ENCODE measurements at regions not wholly inside any gene's neighbourhood (a gene's known extent, or its start where the extent isn't known, plus 50 kb on each side); places are given as distances from the start of the nearest gene placed in this dataset.

GRCh38 chr4:125020089-125021034, 294.4 kb upstream of the FAT4 start:
- TF ChIP-seq CTCF (IDR thresholded peaks at IDR 0.05): no peak
- H3K4me1 Mint-ChIP-seq: no peaks in the 10 kb centered on the region
- peaks cover 3% of the 10 kb centered on the region for H3K9me3 Mint-ChIP-seq
- POLR2A ChIA-PET: no interaction called here
- H3K36me3 Mint-ChIP-seq (ENCODE audit: low read depth): no peaks in the 10 kb centered on the region
- no peak for DNase-seq
- H3K27ac Mint-ChIP-seq: no peak overlapping the region
- no peaks in the 10 kb centered on the region for H3K27me3 Mint-ChIP-seq
- no peak for ATAC-seq (ENCODE audit: low read depth)
- CTCF ChIA-PET: no interaction called here
- intact Hi-C loops (cut with micrococcal nuclease): no loop called here
- H3K4me3 Mint-ChIP-seq: no peak overlapping the region

GRCh38 chr4:125016892-125017299, 297.9 kb upstream of the FAT4 start:
- Mint-ChIP-seq H3K27ac (no peak overlapping the region), H3K4me3 (no peak overlapping the region), H3K27me3 (no peaks in the 10 kb centered on the region), H3K4me1 (no peaks in the 10 kb centered on the region), H3K36me3 (ENCODE audit: low read depth) (no peaks in the 10 kb centered on the region), H3K9me3 (peaks cover 3% of the 10 kb centered on the region)
- ChIA-PET CTCF (no interaction called here), POLR2A (no interaction called here)
- ATAC-seq (ENCODE audit: low read depth) (no peak), DNase-seq (no peak)
- no peak for TF ChIP-seq CTCF (IDR thresholded peaks at IDR 0.05)
- intact Hi-C loops (cut with micrococcal nuclease): no loop called here

- Mint-ChIP-seq H3K4me1 (no peaks in the 10 kb centered on the region), H3K9me3 (peaks cover 3% of the 10 kb centered on the region), H3K4me3 (no peak overlapping the region), H3K27ac (no peak overlapping the region), H3K36me3 (ENCODE audit: low read depth) (no peaks in the 10 kb centered on the region), H3K27me3 (no peaks in the 10 kb centered on the region)
- ATAC-seq (ENCODE audit: low read depth) (no peak), DNase-seq (no peak)
- intact Hi-C loops (cut with micrococcal nuclease): no loop called here
- ChIA-PET CTCF (no interaction called here), POLR2A (no interaction called here)
- no peak for TF ChIP-seq CTCF (IDR thresholded peaks at IDR 0.05)
These were observed 300.9 kb upstream of the FAT4 start for GRCh38 chr4:125013891-125014290.

GRCh38 chr4:125011646-125012045, 299.1 kb upstream of the ANKRD50 start:
- ChIA-PET CTCF (no interaction called here), POLR2A (no interaction called here)
- Mint-ChIP-seq H3K27me3 (no peaks in the 10 kb centered on the region), H3K27ac (no peak overlapping the region), H3K4me1 (no peaks in the 10 kb centered on the region), H3K36me3 (ENCODE audit: low read depth) (no peaks in the 10 kb centered on the region), H3K4me3 (no peak overlapping the region), H3K9me3 (peaks cover 4% of the 10 kb centered on the region)
- TF ChIP-seq CTCF (IDR thresholded peaks at IDR 0.05): no peak
- no peak for DNase-seq
- no peak for ATAC-seq (ENCODE audit: low read depth)
- intact Hi-C loops (cut with micrococcal nuclease): no loop called here

- no peak overlapping the region for H3K4me3 Mint-ChIP-seq
- intact Hi-C loops (cut with micrococcal nuclease): no loop called here
- H3K36me3 Mint-ChIP-seq (ENCODE audit: low read depth): no peaks in the 10 kb centered on the region
- ATAC-seq (ENCODE audit: low read depth) (no peak), DNase-seq (no peak)
- peaks cover 5% of the 10 kb centered on the region for H3K9me3 Mint-ChIP-seq
- no peaks in the 10 kb centered on the region for H3K4me1 Mint-ChIP-seq
- H3K27me3 Mint-ChIP-seq: no peaks in the 10 kb centered on the region
- CTCF ChIA-PET: no interaction called here
- H3K27ac Mint-ChIP-seq: no peak overlapping the region
- POLR2A ChIA-PET: no interaction called here
- TF ChIP-seq CTCF (IDR thresholded peaks at IDR 0.05): no peak
These were observed 298.4 kb upstream of the ANKRD50 start for GRCh38 chr4:125010796-125011503.

Data from activated B cell treated with CpG ODN at 0.5 μM for 24 hours (primary cell).